ENCODE measurements at regions not wholly inside any gene's neighbourhood (a gene's known extent, or its start where the extent isn't known, plus 50 kb on each side); places are given as distances from the start of the nearest gene placed in this dataset.
"Not testable (repeated sequence)": the region's sequence is repeated elsewhere in the genome, so short reads cannot be mapped to it uniquely, and the experiment has no call there.

DNA sequence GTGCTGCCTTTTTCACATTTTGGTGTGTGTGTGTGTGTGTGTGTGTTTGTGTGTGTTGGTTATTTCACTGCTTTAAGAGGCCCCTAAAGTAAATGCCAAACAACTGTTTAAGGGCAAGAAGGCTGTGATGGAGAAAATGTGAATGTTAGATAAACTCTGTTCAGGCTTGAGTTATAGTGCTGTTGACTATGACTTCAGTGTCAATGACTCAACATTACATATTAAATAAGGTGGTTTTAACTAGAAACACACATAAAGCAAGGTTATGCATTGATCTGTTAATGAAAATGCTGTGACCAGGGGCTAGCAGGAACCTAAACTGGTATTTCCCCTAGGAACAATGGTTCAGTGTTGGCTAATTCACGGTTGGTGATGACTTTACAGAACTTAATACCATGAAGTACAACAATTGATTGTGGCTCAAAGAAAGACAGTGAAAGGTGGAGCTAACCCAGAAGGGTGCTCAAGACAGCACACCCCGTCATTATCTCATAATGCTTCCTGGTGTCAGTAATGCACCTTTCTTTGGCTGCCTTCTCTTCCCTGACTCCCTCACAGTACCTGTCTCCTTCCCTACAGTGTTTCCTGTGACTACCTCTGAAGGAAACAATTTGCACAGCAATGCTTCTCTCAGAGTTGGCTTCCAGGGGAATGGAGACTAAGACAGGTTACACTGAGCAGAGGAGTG, 116.1 kb downstream of the RIN2 start:
- no peak for DNase-seq (ENCODE audit: low spot score)

DNA sequence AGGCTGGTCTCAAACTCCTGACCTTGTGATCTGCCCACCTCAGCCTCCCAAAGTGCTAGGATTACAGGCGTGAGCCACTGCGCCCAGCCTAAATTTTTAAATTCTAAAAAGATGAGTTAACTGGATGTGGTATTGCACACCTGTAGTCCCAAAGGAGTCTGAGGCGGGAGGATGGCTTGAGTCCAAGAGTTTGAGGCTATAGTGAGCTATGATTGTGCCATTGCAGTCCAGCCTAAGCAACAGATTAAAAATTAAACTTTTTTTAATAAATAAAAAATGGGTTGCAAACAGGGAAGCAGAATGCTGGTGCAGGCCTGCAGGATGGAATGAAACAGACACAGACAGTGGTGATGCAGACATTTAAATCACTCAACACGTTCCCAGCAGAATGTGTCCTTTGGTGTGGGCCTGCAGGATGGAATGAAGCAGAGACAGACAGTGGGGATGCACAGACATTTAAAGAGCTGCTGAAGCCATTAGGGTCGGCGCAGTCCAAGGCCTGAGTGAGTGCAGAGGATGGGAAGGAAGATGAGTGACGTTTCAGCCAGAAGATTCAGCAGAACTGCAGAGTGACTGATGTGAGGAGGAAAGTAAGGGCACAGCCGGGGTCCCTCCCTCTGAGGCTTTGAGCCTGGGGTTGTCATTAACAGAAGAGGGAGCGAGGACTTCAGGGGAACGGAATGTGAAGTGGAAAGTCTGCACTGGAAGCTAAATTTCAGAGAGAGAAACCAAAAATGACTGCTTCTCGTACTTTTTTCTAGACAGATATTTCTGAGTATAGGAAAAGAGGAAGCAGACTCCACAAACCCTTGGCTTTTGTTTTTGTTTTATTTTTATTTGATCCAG, 117.5 kb downstream of the RIN2 start:
- DNase-seq (ENCODE audit: low spot score), result no peak

DNA sequence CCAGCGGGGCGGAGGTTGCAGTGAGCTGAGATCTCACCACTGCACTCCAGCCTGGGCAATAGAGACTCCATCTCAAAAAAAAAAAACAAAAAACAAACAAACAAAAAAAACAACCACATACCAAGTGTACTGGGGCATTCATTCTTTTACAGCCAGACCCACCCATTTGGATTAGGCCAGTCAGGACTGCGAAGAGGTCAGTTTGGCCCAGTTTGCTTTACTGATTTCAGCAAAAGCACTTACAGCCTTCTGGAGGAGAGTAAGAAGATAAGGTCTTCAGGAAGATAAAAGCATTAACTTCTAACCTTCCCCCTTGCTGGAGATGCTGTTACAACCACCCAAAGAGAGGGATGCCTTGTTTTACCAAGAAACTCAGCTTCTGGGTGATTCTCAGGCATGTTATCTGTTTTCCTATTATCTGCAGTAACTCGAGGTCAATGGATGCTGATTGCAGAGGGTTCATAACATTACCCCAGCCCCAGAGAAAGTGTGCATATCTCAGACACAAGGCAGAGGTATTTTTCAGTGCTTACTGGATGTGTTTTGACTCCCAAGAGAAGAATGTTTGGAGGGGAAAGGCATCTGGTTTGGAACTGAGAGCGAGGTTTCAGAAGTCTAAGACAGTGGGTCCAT, 118.9 kb downstream of the RIN2 start:
- DNase-seq (ENCODE audit: low spot score), result no peak

DNA sequence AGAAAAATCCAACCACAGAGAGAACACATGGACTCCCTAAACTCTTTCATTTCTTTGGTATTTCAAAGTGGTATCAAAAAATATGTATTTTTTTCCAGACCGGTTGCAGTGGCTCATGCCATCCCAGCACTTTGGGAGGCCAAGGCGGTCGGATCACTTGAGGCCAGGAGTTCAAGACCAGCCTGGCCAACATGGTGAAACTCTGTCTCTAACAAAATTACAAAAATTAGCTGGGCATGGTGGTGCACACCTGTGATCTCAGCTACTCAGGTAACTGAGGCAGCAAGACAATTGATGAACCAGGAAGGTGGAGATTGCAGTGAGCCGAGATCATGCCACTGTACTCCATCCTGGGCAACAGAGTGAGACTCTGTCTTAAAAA, 121.8 kb downstream of the RIN2 start:
- DNase-seq (ENCODE audit: low spot score), result not testable (repeated sequence)

DNA sequence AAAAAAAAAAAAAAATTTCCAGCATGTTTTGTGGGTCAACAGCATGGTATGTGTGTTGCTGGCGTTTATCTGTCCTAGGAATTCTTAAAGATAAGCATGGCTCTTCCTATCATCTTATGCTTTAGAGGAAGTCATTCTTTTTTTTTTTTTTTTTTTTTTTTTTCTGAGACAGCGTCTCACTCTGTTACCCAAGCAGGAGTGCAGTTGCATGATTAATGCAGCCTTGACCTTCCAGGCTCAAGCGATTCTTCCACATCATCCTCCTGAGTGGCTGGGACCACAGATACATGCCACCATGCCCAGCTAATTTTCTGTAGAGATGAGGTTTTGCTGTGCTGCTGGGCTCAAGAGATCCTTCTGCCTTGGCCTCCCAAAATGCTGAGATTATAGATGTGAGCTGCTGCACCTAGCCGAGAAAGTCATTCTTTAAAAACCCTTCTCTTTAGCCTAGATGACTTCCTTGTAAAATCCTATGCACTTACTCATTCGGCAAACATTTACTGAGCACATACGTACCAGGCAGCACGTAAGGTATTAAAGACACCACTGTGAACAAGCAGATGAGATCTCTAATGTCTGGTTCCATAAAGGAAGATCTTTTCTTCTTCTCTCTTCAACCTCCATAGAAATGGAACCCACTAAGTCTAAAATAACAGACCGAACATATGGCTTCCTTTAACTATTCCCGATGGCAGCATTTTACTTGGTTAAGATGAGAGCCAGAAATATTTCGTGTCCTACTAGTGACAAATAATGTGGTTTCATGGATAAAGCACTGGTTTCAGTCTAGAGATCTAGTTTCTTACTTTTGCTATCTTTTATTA, 122.4 kb downstream of the RIN2 start:
- no peak for DNase-seq (ENCODE audit: low spot score)

DNA sequence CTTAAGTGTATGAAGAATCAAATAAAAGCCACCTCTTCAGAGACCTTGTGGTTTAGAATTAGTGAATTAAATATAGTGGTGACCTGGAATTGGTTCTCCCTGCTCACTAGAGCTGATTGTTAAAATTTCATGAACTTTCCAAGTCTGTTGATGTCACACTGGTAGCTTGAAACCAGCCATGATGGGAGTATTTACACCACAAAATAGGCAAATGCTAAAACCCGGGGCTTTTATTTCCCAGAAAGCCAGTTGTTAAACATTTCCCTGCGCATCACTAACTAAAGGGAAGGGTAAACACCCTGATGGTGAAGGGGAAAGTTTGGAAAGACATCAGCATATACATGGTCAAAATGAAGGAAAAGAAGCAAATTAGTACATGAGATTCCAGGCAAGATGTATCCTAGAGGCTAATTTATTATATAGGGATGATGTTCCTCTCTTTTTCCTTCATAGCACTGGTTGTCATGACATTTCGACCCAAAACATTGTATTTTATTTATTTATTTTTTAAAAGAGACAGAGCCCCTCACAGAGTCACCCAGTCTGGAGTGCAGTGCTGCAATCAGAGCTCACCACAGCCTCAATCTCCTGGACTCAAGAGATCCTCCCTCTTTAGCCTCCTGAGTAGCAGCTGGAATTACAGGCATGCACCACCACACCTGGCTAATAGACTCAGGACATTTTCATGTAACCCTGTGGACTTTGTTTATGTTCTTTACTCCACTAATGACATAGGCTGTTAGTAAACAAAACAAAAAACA, 123.2 kb downstream of the RIN2 start:
- DNase-seq (ENCODE audit: low spot score), result no peak

DNA sequence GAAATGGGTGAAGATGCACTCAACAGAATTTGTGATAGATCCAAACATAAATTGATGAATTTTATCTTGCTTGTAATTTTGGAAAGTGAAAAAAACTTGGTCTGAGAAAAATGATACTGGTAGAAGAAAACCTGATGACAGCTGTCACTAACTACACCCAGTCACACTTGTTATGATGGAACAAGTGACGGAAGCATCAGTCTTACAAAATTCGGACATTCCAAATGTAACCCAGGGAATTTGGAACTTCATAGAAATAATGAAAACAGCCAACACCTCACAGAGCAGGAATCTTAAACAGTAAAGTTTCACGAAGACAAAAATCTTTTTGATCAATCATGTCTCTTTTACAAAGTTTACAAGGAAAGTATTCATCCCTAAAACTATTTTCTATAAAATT, 123.9 kb downstream of the RIN2 start:
- DNase-seq (ENCODE audit: low spot score), result no peak

DNA sequence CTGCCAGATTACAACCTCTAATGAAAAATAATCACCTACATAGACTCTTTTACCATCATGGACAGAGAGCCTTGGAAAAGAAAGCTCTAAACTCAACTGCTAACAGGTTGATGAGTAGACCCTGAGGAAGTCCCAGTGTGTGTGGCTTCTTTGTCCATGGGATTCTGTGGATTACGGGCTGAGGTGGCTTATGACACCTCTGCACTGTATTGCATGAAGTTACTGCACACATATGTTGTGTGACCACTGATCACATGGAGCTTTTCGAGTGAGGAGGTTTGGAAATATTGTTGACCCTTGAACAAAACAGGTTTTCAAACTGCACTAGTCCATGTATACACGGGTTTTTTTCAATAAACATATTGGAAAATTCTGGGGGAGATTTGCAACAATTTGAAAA, 124.4 kb downstream of the RIN2 start:
- DNase-seq (ENCODE audit: low spot score), result no peak

DNA sequence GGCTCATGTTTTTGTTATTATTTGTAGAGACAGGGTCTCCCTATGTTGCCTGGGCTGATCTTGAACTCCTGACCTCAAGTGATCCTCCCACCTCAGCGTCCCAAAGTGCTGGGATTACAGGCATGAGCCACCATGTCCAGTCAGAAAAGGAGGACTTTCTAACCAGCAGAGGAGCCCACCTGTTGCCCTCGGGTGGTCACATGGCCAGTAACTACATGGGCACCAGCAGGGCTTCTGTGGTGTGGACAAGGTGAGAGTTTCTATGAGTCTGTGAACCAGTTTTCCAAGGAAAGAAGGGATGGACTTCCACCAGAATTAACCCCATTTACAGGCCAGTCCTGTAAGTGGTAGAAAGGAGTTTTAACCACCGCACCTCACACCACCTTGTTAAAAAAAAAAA, 125.4 kb downstream of the RIN2 start:
- DNase-seq (ENCODE audit: low spot score), result no peak

DNA sequence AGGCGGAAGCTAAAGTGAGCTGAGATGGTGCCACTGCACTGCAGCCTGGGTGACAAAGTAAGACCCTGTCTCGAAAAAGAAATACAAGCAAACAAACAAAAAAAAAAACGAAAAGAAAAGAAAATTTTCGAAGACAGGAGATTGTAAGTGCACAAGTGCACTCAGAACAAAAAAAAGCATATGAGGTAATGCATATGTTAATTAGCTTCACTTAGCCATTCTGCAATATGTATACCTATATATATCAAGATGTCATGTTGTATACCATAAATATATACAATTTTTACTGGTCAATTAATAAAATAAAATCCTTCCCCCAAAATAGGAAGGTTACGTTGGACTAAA, 127.5 kb downstream of the RIN2 start:
- DNase-seq (ENCODE audit: low spot score), result no peak

DNA sequence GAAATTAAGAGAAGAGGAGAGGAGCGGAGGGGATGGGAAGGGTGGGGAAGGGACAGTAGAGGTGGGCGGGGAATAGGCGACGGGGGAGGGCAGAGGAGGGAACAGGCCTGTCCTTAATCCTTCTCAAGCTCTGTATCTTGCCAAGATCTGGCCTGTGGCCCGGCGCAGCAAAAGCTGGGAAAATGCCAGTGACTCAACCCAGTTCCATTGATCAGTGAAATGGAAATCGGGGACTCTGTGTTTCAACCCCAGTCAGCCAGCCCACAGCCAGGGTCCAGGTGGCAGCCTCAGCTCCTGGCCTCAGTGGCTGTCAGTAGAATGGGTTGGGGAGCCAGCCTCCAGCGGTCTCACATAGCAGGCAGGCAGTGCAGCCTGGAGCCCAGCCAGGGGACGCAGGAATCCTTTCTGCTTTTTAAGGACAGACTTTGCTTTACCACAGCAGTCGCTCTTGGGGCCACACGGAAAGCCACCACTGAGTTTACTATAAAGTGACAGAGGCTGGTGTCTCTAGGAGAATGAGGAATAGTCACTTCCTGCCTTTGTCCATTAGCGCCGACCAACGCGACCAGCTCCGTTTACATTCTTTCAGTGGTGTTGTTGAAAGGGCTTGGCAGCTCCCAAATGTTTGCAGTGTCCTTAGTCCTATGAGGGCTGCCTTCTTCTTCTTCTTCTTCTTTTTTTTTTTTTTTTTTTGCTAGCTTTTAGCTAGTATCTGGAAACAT, 128.0 kb downstream of the RIN2 start:
- no peak for DNase-seq (ENCODE audit: low spot score)

DNA sequence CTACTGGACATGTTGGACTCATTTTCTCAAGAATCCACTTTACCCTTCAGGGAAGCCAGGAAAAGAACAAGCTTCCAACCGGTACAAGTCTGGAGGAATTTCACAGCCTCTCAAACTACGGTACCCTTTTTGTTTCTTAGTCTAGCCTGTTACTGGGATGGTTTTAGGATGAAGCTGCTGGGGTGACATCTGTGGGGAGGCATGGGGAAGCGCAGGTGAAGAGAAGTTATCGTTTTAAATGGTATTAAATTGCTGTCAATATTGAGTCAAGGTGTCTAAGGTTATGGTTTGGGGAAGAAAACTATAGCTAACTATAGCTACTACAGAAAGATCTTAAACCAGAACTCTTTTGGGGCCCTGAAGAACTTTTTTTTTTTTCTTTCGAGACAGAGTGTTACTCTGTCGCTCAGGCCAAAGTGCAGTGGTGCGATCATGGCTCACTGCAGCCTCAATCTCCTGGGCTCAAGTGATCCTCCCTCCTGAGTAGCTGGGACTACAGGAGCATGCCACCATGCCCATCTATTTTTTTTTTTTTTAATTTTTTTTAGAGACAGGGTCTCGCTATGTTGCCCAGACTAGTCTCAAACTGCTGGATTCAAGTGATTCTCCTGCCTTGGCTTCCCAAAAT, 128.7 kb downstream of the RIN2 start:
- DNase-seq (ENCODE audit: low spot score), result no peak

DNA sequence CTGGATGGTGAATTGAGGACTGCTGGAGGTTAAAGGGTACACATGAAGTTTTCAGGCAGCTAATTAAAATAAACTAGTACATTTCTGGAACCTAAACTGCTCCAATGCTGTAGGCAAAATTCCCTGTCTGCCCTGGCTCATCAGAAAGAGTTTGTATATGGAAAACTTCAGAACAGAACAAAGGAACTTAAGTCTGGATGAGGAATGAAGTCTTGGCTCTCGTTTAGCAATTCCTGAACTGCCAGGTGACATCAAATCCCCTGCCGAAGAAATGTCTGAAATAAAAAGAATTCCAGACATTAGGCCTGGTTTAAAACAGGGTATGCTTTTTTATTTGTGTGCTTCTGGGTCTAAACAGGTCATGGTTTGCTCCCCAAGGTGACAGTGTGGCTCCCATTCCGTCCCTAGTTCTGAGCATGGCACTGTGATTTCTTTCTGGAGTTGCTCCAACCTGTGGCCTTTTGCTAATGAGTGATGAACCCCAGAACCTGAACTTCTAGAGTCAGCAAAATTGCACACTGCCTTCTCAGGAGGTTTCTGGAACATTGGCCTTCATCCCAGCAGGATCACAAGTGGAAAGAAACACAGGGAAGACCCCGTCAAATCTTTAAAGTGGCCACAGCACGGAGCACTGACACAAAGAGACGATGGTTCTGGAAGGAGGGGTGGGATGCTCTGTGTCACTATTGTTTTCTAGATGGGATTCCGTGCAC, 129.4 kb upstream of the NAA20 start:
- no peak for DNase-seq (ENCODE audit: low spot score)

DNA sequence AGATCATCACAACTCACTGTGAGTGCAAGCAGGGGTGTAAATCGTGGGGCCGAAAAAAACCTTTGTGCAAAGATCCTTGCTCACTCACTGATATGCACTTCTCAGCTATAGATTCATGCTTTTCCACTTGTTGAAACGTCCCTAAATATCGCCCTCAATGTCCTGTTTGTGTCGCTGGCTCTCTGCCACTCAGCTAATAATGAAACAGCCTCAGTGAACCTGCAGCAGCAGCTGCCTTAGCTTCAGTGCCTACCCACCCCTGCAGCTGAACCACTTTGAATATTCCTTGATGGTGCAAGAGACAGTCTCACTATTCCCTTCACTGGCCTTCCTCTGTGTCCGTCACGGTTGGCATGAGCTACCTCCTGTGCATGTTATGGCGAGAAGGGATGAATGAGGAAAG, 128.9 kb upstream of the NAA20 start:
- DNase-seq (ENCODE audit: low spot score), result no peak

DNA sequence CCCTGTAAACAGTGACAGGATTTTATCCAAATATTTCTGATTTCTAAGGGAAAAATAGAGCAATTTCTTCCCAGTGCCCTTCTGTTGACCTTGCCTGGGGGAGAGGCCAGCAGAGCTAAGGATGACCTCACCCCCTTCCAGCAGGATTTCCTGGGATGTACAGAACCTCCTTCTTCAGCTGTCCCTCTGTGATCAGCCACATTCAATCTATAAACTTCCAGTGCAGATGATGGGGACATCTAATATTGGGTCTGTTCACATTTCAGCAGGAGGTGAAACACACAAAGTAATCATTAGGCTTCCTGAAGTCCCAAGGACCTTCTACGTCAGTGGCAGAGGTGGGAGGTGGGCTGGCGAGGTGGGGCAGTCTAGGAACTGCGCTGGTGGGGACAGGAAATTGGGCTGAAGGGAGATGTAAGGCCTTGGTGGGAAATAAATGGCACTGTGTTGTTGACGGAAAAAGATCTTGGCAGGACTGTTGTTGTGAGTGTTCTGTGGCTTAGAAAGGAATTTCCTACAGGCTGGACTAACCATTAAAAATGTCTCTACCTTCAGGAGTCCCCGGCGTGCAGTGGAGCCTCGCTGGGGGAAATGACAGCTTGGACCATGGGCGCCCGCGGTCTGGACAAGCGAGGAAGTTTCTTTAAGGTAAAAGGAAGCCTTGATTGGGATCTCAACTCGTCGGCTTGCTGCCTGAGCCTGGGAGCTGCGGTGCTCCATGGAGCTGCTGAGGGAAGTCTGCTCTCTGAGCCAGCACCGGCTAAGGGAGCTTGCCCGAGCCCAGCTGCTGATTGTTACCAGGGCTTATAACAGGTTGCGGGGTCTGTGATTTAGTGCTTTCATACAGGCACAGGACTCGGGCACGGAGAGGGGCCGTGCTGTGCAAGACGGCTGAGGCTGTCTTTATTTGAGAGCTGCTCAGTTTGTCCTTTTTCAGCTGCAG, 127.9 kb upstream of the NAA20 start:
- no peak for DNase-seq (ENCODE audit: low spot score)

DNA sequence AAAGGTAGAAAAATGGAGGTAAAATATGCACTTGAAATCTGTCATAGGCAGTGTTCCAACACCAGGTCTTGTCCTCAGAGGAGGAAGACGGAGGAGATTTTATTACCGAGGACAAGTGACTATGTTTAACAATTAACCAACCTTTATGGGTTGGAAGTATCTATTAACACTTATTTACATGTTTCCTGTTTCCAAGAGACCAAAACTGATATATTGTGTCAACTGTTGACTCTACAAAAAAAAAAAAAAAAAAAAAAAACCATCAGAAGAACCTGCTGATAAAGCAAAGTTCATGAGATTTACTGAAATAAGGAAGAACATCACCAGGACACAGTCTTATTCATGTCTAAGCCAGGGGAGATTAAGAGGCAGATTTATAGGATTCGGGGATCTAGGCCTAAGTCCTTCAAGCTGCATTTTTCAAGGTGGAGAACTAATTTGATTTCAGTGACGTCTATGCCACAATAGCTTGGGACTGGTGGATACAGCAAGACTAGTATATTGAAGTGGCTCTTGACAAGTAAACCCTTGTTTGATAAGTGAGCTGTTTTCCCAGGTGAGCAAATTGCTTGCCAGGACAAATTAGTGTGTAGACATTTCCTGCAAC, 126.6 kb upstream of the NAA20 start:
- DNase-seq (ENCODE audit: low spot score), result no peak

DNA sequence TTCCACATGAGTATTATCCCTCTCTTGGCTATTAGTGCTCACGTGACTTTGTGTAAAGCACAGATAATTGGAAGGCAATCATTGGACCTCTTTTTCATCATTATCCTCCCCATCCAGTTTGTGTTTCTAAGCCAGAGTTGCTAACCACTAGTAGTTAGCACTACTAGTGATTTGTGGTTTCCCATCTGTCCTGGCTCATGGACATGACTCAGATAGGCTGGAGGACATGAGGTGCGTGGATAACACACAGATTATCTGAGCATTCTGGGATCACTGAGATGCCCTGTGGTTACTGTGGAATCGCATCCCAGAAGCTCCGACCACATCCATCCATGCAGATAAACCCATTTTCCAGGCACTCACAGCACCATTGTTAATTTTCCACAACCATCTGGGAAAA, 123.8 kb upstream of the NAA20 start:
- no peak for DNase-seq (ENCODE audit: low spot score)

DNA sequence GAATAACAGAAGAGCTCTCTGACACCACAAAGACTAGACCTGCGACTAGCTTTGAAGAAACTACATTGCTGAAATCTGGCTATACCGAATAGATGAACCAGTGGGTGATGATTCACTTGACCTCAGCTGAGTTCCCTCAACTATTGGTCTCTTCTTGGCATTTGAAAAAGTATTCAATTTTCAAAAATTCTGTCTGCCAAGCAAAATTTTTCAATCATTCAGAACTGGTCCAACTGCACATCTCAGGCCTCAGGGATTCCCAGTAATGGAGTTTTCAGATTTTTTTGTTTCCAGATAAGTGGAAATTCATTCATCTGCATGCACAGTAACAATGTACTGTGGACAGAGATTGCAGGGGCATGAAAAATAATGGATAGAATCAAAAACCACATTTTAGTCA, 121.4 kb upstream of the NAA20 start:
- DNase-seq (ENCODE audit: low spot score), result no peak
